PC-9 (cell line): ENCODE measurements at regions not wholly inside any gene's neighbourhood (a gene's known extent, or its start where the extent isn't known, plus 50 kb on each side); places are given as distances from the start of the nearest gene placed in this dataset.

Experiments
- EZH2 ChIP-seq: fragments of 200-600 bp; sonication (generic); IDR thresholded peaks from 2 replicates; pipeline ENCODE4 v1.8.0; 2017; ENCODE audit warnings: antibody characterized with exemption, low read depth
- TF ChIP-seq, protein P1 (sequence below): fragments of 200-600 bp; sonication (generic); conservative IDR thresholded peaks from 2 replicates; pipeline ENCODE4 v1.6.1; 2017; ENCODE audit warnings: mixed run types, antibody characterized with exemption, mild to moderate bottlenecking, moderate library complexity

DNA sequence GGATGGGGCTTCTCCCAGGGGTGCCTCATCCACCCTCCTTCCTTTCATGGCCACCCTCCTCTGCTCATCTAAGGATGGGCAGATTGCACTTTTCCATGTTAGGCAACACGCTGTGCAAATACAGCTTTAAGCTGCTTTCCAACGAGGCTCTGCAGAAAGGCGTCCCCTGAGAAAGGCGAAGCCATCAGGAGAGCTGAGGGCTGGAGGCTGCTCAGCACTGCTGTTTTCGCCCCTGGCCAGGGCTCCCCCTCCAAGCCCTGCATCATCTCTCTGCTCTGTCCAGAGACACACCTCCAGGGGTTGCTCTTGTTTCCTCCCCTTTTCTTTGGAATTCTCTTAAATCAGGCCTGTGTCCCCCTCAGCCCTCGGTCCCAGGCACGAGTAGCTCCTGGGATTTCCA, 526.1 kb downstream of the CDH26 start:
- TF ChIP-seq, protein P1, sequence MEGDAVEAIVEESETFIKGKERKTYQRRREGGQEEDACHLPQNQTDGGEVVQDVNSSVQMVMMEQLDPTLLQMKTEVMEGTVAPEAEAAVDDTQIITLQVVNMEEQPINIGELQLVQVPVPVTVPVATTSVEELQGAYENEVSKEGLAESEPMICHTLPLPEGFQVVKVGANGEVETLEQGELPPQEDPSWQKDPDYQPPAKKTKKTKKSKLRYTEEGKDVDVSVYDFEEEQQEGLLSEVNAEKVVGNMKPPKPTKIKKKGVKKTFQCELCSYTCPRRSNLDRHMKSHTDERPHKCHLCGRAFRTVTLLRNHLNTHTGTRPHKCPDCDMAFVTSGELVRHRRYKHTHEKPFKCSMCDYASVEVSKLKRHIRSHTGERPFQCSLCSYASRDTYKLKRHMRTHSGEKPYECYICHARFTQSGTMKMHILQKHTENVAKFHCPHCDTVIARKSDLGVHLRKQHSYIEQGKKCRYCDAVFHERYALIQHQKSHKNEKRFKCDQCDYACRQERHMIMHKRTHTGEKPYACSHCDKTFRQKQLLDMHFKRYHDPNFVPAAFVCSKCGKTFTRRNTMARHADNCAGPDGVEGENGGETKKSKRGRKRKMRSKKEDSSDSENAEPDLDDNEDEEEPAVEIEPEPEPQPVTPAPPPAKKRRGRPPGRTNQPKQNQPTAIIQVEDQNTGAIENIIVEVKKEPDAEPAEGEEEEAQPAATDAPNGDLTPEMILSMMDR = no peak
- no peak for TF ChIP-seq EZH2
